K562 (cell line): ENCODE measurements at regions not wholly inside any gene's neighbourhood (a gene's known extent, or its start where the extent isn't known, plus 50 kb on each side); places are given as distances from the start of the nearest gene placed in this dataset.
A peak's percentile ranks its signal among the peaks of the same experiment; 100 is the strongest.

Source experiments
- NFYB ChIP-seq: IDR thresholded peaks from 2 replicates; pipeline ENCODE4 v1.6.1; 2011; ENCODE audit warnings: mild to moderate bottlenecking, moderate library complexity; ENCODE audit not compliant: insufficient read length; ENCODE audit errors: extremely low read depth
- NR2C1 ChIP-seq, 2 experiments: fragments of 450-650 bp; IDR thresholded peaks; 2 replicates each; pipeline ENCODE4 v1.6.1; 2017; ENCODE audit warnings: mild to moderate bottlenecking in 2 of 2, antibody characterized with exemption in 1 of 2, inconsistent platforms in 1 of 2, missing compliant biosample characterization in 1 of 2, missing genetic modification characterization in 1 of 2
- TF ChIP-seq, protein P1 (sequence below): fragments of 250-450 bp; sonication (Bioruptor Pico); IDR thresholded peaks from 2 replicates; pipeline ENCODE4 v1.5.0; 2021; ENCODE audit warnings: mild to moderate bottlenecking, moderate library complexity
- TF ChIP-seq, protein P2 (sequence below): fragments of 450-650 bp; IDR thresholded peaks from 2 replicates; pipeline ENCODE4 v1.6.1; 2016; ENCODE audit warnings: low read depth
- TF ChIP-seq, protein P3 (sequence below), 2 experiments: IDR thresholded peaks; 2 replicates each; pipeline ENCODE4 v1.6.1; 2011; ENCODE audit warnings: borderline replicate concordance in 1 of 2, control low read depth in 1 of 2, low read depth in 1 of 2, low read length in 1 of 2, mild to moderate bottlenecking in 1 of 2, mixed read lengths in 1 of 2, moderate library complexity in 1 of 2; ENCODE audit not compliant: insufficient read depth in 1 of 2, insufficient read length in 1 of 2, poor library complexity in 1 of 2, severe bottlenecking in 1 of 2; ENCODE audit errors: extremely low read depth in 1 of 2
- TF ChIP-seq, protein P4 (sequence below): fragments of 450-650 bp; IDR thresholded peaks from 2 replicates; pipeline ENCODE4 v1.7.0; 2016; ENCODE audit warnings: borderline replicate concordance

DNA sequence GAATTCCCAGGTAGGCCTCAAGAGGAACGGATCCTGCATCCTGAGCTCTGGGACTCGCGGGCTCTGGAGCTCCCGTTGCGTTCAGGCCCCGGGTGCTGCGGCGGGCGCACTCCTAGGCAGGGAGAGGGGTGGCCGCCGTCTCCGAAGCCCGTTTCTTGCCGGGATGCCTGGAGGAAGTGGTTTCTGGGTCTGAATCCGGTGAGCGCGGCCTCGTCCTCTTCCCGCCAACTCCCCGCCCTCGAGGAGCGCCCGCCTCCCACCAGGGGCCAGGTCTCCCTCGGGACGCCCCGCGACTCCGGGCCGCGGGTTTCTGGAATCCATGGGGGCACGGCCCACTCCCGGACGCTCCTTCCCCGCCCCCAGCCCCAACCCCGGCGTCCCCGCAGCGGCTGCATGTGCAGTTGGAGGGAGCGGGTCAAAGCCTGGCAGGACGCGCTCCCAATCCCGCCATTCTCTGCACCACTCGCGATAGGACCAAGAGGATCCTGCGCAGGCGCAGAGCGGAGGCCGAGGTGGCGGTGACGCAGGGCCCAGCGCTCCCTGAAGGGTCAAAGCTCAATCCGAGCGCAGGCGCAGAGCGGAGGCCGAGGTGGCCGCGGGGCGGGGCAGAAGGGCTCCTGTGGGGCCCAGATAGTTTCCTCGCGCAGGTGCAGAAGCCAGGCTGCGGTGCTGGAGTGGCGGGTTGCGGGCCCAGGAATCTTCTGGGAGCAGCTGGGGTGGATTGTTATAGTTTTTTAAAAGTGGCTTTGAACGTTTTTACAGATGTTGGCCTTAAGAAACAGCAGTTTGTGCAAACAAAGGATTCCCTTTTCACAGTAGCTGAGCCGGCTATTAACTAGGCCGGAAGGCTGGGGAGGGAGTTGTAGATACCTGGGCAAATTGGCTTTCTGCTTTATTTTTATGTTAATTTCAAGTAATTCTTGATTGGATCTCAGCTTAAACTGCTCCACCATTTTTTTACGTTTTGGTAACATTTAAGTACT is 796.4 kb downstream of the AACS start (continued):
- TF ChIP-seq, protein P1, sequence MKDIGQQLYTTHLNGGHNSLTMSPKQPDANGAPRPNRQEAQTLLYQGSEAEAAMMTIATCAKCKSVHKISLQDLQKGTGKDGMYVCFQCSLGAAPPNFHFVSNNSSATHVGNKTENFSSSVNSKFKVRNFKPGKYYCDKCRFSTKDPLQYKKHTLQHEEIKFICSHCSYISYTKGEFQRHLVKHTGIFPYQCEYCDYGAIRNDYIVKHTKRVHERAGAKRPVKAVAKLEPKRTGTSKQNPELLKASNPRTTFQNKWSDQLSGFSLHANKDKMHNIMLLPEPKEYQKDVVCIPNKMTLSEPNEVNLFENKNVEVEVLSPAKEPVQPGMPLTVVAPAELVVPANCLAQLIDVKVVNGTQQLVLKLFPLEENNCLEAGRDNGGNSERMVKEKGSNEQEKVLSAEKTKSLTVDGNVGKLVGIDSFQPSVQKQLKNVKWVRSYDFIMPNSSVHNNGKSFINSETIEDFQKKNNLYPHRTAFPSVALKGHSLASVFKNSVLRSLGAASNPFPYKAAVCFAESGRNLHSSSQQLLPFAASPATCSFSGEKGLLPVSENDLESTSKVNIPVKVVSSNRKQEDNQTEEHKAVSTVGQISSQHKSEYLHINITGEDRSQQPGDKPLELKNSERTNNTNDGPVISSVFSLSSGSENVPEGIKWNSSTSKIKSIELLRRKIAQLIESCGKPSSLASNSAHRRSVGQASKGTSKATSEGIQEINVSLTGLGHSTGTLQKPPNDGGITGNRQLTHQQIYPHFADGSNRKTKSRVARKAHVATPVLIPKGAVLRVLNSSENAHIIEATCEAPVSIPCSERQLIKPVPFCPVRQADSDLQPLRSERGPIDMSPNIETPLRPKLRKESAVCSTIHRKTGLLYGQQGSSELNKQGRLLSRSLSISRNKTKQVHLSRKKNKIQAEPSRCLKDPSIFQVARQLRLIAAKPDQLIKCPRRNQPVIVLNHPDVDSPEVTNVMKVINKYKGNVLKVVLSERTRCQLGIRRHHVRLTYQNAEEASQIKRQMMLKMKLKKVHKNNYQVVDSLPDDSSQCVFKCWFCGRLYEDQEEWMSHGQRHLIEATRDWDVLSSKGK (CRISPR knock-in tag) = no peak
- TF ChIP-seq, protein P2, sequence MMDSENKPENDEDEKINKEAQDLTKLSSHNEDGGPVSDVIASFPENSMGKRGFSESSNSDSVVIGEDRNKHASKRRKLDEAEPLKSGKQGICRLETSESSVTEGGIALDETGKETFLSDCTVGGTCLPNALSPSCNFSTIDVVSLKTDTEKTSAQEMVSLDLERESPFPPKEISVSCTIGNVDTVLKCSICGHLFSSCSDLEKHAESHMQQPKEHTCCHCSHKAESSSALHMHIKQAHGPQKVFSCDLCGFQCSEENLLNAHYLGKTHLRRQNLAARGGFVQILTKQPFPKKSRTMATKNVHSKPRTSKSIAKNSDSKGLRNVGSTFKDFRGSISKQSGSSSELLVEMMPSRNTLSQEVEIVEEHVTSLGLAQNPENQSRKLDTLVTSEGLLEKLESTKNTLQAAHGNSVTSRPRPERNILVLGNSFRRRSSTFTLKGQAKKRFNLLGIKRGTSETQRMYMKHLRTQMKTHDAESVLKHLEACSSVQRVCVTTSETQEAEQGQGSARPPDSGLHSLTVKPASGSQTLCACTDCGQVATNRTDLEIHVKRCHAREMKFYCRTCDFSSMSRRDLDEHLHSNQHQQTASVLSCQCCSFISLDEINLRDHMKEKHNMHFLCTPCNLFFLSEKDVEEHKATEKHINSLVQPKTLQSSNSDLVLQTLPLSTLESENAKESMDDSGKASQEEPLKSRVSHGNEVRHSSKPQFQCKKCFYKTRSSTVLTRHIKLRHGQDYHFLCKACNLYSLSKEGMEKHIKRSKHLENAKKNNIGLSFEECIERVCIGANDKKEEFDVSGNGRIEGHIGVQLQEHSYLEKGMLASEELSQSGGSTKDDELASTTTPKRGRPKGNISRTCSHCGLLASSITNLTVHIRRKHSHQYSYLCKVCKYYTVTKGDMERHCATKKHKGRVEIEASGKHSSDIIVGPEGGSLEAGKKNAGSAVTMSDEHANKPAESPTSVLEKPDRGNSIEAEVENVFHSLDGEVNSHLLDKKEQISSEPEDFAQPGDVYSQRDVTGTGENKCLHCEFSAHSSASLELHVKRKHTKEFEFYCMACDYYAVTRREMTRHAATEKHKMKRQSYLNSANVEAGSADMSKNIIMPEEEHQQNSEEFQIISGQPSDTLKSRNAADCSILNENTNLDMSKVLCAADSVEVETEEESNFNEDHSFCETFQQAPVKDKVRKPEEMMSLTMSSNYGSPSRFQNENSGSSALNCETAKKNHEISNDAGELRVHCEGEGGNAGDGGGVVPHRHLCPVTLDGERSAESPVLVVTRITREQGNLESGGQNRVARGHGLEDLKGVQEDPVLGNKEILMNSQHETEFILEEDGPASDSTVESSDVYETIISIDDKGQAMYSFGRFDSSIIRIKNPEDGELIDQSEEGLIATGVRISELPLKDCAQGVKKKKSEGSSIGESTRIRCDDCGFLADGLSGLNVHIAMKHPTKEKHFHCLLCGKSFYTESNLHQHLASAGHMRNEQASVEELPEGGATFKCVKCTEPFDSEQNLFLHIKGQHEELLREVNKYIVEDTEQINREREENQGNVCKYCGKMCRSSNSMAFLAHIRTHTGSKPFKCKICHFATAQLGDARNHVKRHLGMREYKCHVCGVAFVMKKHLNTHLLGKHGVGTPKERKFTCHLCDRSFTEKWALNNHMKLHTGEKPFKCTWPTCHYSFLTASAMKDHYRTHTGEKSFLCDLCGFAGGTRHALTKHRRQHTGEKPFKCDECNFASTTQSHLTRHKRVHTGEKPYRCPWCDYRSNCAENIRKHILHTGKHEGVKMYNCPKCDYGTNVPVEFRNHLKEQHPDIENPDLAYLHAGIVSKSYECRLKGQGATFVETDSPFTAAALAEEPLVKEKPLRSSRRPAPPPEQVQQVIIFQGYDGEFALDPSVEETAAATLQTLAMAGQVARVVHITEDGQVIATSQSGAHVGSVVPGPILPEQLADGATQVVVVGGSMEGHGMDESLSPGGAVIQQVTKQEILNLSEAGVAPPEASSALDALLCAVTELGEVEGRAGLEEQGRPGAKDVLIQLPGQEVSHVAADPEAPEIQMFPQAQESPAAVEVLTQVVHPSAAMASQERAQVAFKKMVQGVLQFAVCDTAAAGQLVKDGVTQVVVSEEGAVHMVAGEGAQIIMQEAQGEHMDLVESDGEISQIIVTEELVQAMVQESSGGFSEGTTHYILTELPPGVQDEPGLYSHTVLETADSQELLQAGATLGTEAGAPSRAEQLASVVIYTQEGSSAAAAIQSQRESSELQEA = no peak
- TF ChIP-seq, protein P3, sequence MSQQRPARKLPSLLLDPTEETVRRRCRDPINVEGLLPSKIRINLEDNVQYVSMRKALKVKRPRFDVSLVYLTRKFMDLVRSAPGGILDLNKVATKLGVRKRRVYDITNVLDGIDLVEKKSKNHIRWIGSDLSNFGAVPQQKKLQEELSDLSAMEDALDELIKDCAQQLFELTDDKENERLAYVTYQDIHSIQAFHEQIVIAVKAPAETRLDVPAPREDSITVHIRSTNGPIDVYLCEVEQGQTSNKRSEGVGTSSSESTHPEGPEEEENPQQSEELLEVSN (IDR thresholded peaks at IDR 0.05; ENCODE audit: borderline replicate concordance in 1 of 2, extremely low read depth in 1 of 2, insufficient read depth in 1 of 2, insufficient read length in 1 of 2, low read depth in 1 of 2, low read length in 1 of 2, poor library complexity in 1 of 2, severe bottlenecking in 1 of 2) = peak in 1 of 2 experiments; percentile 6
- TF ChIP-seq, protein P4, sequence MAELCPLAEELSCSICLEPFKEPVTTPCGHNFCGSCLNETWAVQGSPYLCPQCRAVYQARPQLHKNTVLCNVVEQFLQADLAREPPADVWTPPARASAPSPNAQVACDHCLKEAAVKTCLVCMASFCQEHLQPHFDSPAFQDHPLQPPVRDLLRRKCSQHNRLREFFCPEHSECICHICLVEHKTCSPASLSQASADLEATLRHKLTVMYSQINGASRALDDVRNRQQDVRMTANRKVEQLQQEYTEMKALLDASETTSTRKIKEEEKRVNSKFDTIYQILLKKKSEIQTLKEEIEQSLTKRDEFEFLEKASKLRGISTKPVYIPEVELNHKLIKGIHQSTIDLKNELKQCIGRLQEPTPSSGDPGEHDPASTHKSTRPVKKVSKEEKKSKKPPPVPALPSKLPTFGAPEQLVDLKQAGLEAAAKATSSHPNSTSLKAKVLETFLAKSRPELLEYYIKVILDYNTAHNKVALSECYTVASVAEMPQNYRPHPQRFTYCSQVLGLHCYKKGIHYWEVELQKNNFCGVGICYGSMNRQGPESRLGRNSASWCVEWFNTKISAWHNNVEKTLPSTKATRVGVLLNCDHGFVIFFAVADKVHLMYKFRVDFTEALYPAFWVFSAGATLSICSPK = no peak
- TF ChIP-seq NR2C1 (IDR thresholded peaks at IDR 0.05) = no peak
- peak; percentile 73 for TF ChIP-seq NR2C1 (tag; IDR thresholded peaks at IDR 0.05)
- no peak for TF ChIP-seq NFYB
